HEK293 (cell line): ENCODE measurements at regions not wholly inside any gene's neighbourhood (a gene's known extent, or its start where the extent isn't known, plus 50 kb on each side); places are given as distances from the start of the nearest gene placed in this dataset.

Experiments
- CTCF ChIA-PET: fragments of 350-600 bp; formaldehyde crosslinking; extraction: SDS; loops from one replicate; lab custom pipeline; 2021; ENCODE audit warnings: antibody characterized with exemption; lab: Yijun Ruan, JAX
- POLR2A ChIA-PET: fragments of 300-600 bp; formaldehyde crosslinking; extraction: SDS; loops from one replicate; lab custom pipeline; 2020; ENCODE audit warnings: antibody characterized with exemption, inconsistent platforms; lab: Yijun Ruan, JAX
- H3K27ac ChIP-seq: fragments of 200-500 bp; sonication (Bioruptor generic); 2 replicates; pipeline ENCODE4 v1.5.1; 2014; ENCODE audit warnings: low read depth, low read length, control low read depth, inconsistent platforms; ENCODE audit errors: extremely low read depth
- H3K36me3 ChIP-seq, 2 experiments: fragments of 200-500 bp in 1 of 2; sonication (Bioruptor generic) in 1 of 2; 1 replicate in 1 of 2; 2 replicates in 1 of 2; pipeline ENCODE4 v1.5.1; 2014 to 2017; ENCODE audit warnings: inconsistent platforms in 2 of 2, low read length in 2 of 2; ENCODE audit not compliant: control insufficient read depth in 2 of 2, insufficient read depth in 1 of 2
- H3K4me1 ChIP-seq: fragments of 200-500 bp; sonication (Bioruptor generic); 2 replicates; pipeline ENCODE4 v1.5.1; 2014; ENCODE audit warnings: mild to moderate bottlenecking, low read length, inconsistent platforms; ENCODE audit not compliant: control insufficient read depth, insufficient read depth
- H3K4me3 ChIP-seq: 2 replicates; pipeline ENCODE4 v1.5.1; 2011; ENCODE audit warnings: low read depth, mild to moderate bottlenecking, control low read depth, low read length, moderate library complexity
- H3K9me3 ChIP-seq: fragments of 200-500 bp; sonication (Bioruptor generic); 2 replicates; pipeline ENCODE4 v1.5.1; 2014; ENCODE audit warnings: low read depth, low read length, inconsistent platforms; ENCODE audit not compliant: control insufficient read depth, insufficient read depth
- FEZF1 ChIP-seq: fragments of 450-650 bp; formaldehyde crosslinking; IDR thresholded peaks from 2 replicates; pipeline ENCODE4 v1.5.1; 2016; ENCODE audit warnings: missing biosample characterization, missing genetic modification characterization
- GLIS1 ChIP-seq: fragments of 450-650 bp; formaldehyde crosslinking; IDR thresholded peaks from 2 replicates; pipeline ENCODE4 v1.5.1; 2016; ENCODE audit warnings: missing biosample characterization, missing genetic modification characterization
- KLF16 ChIP-seq: fragments of 450-650 bp; formaldehyde crosslinking; IDR thresholded peaks from 2 replicates; pipeline ENCODE4 v1.5.1; 2017; ENCODE audit warnings: missing biosample characterization, missing genetic modification characterization
- REPIN1 ChIP-seq: fragments of 450-650 bp; formaldehyde crosslinking; IDR thresholded peaks from 2 replicates; pipeline ENCODE4 v1.5.1; 2017; ENCODE audit warnings: missing biosample characterization, missing genetic modification characterization, low read depth
- YY2 ChIP-seq: fragments of 450-650 bp; formaldehyde crosslinking; IDR thresholded peaks from 2 replicates; pipeline ENCODE4 v1.5.1; 2016; ENCODE audit warnings: missing biosample characterization, missing genetic modification characterization
- ZBTB1 ChIP-seq: fragments of 450-650 bp; formaldehyde crosslinking; IDR thresholded peaks from 2 replicates; pipeline ENCODE4 v1.5.1; 2016; ENCODE audit warnings: missing biosample characterization, missing genetic modification characterization
- ZBTB7A ChIP-seq: fragments of 450-650 bp; formaldehyde crosslinking; IDR thresholded peaks from 2 replicates; pipeline ENCODE4 v1.5.1; 2016; ENCODE audit warnings: low read depth, missing biosample characterization, missing genetic modification characterization
- ZFP41 ChIP-seq: fragments of 450-650 bp; formaldehyde crosslinking; IDR thresholded peaks from 2 replicates; pipeline ENCODE4 v1.5.1; 2016; ENCODE audit warnings: missing biosample characterization, missing genetic modification characterization, borderline replicate concordance
- ZNF404 ChIP-seq: fragments of 450-650 bp; formaldehyde crosslinking; IDR thresholded peaks from 2 replicates; pipeline ENCODE4 v1.5.1; 2017; ENCODE audit warnings: missing biosample characterization, missing genetic modification characterization
- ZNF510 ChIP-seq: fragments of 450-650 bp; formaldehyde crosslinking; IDR thresholded peaks from 2 replicates; pipeline ENCODE4 v1.5.1; 2018; ENCODE audit warnings: mild to moderate bottlenecking, missing genetic modification characterization, missing biosample characterization; ENCODE audit not compliant: insufficient replicate concordance
- ZNF530 ChIP-seq: fragments of 450-650 bp; formaldehyde crosslinking; IDR thresholded peaks from 2 replicates; pipeline ENCODE4 v1.5.1; 2016; ENCODE audit warnings: low read depth, missing biosample characterization, missing genetic modification characterization
- ZNF558 ChIP-seq: fragments of 450-650 bp; formaldehyde crosslinking; IDR thresholded peaks from 2 replicates; pipeline ENCODE4 v1.5.1; 2016; ENCODE audit warnings: missing biosample characterization, missing genetic modification characterization
- ZNF610 ChIP-seq: fragments of 450-650 bp; formaldehyde crosslinking; IDR thresholded peaks from 2 replicates; pipeline ENCODE4 v1.5.1; 2016; ENCODE audit warnings: missing biosample characterization, missing genetic modification characterization, borderline replicate concordance
- ZNF660 ChIP-seq: fragments of 450-650 bp; IDR thresholded peaks from 2 replicates; pipeline ENCODE4 v1.5.1; 2018; ENCODE audit warnings: missing biosample characterization, mild to moderate bottlenecking, missing genetic modification characterization
- TF ChIP-seq, protein P1 (sequence below): fragments of 450-650 bp; formaldehyde crosslinking; IDR thresholded peaks from 2 replicates; pipeline ENCODE4 v1.5.1; 2016; ENCODE audit warnings: missing biosample characterization, missing genetic modification characterization
- TF ChIP-seq, protein P2 (sequence below): fragments of 450-650 bp; formaldehyde crosslinking; IDR thresholded peaks from 2 replicates; pipeline ENCODE4 v1.5.1; 2017; ENCODE audit warnings: missing biosample characterization, missing genetic modification characterization
- TF ChIP-seq, protein P3 (sequence below): fragments of 450-650 bp; formaldehyde crosslinking; optimal IDR thresholded peaks from 2 replicates; pipeline ENCODE3; 2016; ENCODE audit warnings: missing biosample characterization, mild to moderate bottlenecking, missing genetic modification characterization

DNA sequence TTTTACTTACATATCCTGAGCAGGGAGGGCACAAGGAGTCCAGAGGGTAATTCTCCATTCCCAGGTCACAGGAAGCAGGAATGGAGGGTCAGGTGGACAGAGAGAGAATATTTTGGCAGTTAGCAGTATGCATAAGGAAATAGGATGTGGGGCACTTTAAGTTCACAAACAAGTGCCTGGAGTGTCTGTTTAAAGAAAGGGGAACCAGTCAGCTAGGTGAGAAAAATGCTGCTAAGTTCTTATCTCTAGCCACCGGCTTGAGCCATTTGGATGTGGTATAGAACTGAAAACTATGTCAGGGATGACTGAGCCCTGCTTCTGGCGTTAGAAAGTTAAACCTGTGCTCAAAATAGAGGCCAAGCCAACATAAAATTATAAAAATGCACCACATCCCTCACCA is 739.7 kb upstream of the NCAM2 start:
- Histone ChIP-seq H3K9me3 (no peaks in the 10 kb centered on the region), H3K4me1 (no peaks in the 10 kb centered on the region), H3K27ac (no peak overlapping the region), H3K36me3 (no peaks in the 10 kb centered on the region), H3K4me3 (no peak overlapping the region)
- POLR2A ChIA-PET, result no interaction called here
- CTCF ChIA-PET, result no interaction called here
- TF ChIP-seq ZNF530 (tag by site-specific recombination) (no peak), ZNF558 (no peak)
- TF ChIP-seq, protein P1, sequence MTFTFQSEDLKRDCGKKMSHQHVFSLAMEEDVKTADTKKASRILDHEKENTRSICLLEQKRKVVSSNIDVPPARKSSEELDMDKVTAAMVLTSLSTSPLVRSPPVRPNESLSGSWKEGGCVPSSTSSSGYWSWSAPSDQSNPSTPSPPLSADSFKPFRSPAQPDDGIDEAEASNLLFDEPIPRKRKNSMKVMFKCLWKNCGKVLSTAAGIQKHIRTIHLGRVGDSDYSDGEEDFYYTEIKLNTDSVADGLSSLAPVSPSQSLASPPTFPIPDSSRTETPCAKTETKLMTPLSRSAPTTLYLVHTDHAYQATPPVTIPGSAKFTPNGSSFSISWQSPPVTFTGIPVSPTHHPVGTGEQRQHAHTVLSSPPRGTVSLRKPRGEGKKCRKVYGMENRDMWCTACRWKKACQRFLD (tag by site-specific recombination), result no peak

DNA sequence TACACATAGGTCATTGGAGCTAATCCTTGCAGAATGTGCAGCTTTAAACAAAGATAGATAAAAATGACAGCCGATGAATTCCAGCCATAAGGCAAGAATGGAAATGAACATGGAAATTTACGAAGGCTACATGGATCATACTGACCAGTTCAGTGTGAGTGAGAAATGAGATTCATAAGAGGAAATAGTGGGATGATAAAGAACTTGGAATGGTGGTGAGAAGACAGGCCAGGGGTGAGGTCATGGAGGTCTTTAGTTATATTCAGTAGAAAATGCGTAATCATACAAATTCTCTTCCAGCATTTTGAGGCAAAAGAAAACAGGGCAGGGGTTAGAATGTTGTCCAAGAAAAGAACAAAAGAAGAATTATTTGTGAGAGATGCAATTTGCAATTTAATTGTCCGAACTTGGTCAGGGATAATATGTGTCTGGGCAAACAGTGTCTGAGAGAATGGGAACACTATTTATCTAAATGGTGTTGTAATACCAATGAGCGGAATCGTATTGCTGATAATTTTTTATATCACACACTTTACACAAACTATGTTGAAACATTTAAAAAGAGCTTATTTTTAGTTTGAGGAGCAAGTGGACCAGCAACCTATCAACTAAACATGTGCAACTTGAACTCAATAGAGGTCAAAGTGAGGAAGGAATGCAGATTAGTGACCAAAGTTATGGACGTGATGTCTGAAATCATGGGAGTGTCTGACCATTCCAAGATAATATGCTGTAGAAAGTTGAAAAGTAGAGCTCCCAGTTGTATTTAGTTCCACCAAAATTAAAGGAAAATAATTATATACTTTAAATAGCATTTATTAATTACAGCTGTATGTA is 739.0 kb upstream of the NCAM2 start:
- CTCF ChIA-PET, result interaction anchor here (0.5 kb wide), 1 partner anchor 131 kb away, joined by 3 read pairs; no protein-coding TSS in a partner anchor
- TF ChIP-seq ZBTB7A (tag by site-specific recombination), result no peak
- Histone ChIP-seq H3K36me3 (no peaks in the 10 kb centered on the region), H3K4me3 (no peak overlapping the region), H3K9me3 (no peaks in the 10 kb centered on the region), H3K27ac (no peak overlapping the region), H3K4me1 (no peaks in the 10 kb centered on the region)
- POLR2A ChIA-PET, result no interaction called here

DNA sequence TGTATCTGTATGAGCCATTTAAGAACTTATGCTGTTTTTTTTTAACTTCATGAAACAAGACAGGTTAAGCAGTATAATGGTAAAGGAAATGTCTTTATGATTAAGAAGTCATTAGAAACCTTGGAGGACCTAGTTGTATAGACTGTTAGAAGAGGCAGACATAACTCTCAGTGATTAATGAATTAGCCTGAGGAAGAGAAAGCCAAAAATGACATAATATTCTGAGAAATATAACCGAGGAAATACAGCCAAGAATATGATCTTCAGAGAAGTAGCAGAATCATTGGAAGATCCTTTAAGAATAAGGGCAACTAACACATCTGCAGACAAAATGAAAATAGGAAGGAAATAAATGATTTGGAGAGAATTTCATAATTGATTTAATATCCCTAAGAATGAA is 738.1 kb upstream of the NCAM2 start:
- ChIA-PET CTCF (no interaction called here), POLR2A (no interaction called here)
- TF ChIP-seq ZNF660 (tag by site-specific recombination) (no peak), KLF16 (no peak), REPIN1 (no peak), YY2 (tag by site-specific recombination) (no peak), ZFP41 (tag by site-specific recombination) (no peak), GLIS1 (tag by site-specific recombination) (no peak), ZNF510 (no peak), ZNF404 (tag by site-specific recombination) (no peak), ZNF610 (tag by site-specific recombination) (no peak), FEZF1 (tag by site-specific recombination) (no peak), ZBTB1 (no peak)
- TF ChIP-seq, protein P2, sequence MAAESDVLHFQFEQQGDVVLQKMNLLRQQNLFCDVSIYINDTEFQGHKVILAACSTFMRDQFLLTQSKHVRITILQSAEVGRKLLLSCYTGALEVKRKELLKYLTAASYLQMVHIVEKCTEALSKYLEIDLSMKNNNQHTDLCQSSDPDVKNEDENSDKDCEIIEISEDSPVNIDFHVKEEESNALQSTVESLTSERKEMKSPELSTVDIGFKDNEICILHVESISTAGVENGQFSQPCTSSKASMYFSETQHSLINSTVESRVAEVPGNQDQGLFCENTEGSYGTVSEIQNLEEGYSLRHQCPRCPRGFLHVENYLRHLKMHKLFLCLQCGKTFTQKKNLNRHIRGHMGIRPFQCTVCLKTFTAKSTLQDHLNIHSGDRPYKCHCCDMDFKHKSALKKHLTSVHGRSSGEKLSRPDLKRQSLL (tag by site-specific recombination), result no peak
- TF ChIP-seq, protein P3, sequence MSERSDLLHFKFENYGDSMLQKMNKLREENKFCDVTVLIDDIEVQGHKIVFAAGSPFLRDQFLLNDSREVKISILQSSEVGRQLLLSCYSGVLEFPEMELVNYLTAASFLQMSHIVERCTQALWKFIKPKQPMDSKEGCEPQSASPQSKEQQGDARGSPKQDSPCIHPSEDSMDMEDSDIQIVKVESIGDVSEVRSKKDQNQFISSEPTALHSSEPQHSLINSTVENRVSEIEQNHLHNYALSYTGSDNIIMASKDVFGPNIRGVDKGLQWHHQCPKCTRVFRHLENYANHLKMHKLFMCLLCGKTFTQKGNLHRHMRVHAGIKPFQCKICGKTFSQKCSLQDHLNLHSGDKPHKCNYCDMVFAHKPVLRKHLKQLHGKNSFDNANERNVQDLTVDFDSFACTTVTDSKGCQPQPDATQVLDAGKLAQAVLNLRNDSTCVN (tag by site-specific recombination), result no peak
- H3K4me3 ChIP-seq, result no peak overlapping the region
- no peaks in the 10 kb centered on the region for H3K9me3 ChIP-seq
- no peaks in the 10 kb centered on the region for H3K36me3 ChIP-seq
- H3K4me1 ChIP-seq, result no peaks in the 10 kb centered on the region
- H3K27ac ChIP-seq, result no peak overlapping the region
